AG10803 (cell line): ENCODE measurements at regions not wholly inside any gene's neighbourhood (a gene's known extent, or its start where the extent isn't known, plus 50 kb on each side); places are given as distances from the start of the nearest gene placed in this dataset.

Source experiments
- DNase-seq: peaks from one replicate; pipeline ENCODE4 v3.0.0; 2010; ENCODE audit warnings: low read depth
- H3K4me3 ChIP-seq: 2 replicates; pipeline ENCODE4 v1.5.1; 2011; ENCODE audit warnings: mild to moderate bottlenecking, low read length, control low read depth
- TF ChIP-seq, protein P1 (sequence below): conservative IDR thresholded peaks from 2 replicates; pipeline ENCODE4 v1.5.1; 2011; ENCODE audit warnings: mild to moderate bottlenecking, low read length, control low read depth, inconsistent platforms

GRCh38 chr11:131160846-131161245, 209.6 kb upstream of the NTM start:
- DNase-seq = no peak
- TF ChIP-seq, protein P1, sequence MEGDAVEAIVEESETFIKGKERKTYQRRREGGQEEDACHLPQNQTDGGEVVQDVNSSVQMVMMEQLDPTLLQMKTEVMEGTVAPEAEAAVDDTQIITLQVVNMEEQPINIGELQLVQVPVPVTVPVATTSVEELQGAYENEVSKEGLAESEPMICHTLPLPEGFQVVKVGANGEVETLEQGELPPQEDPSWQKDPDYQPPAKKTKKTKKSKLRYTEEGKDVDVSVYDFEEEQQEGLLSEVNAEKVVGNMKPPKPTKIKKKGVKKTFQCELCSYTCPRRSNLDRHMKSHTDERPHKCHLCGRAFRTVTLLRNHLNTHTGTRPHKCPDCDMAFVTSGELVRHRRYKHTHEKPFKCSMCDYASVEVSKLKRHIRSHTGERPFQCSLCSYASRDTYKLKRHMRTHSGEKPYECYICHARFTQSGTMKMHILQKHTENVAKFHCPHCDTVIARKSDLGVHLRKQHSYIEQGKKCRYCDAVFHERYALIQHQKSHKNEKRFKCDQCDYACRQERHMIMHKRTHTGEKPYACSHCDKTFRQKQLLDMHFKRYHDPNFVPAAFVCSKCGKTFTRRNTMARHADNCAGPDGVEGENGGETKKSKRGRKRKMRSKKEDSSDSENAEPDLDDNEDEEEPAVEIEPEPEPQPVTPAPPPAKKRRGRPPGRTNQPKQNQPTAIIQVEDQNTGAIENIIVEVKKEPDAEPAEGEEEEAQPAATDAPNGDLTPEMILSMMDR = no peak
- no peak overlapping the region for H3K4me3 ChIP-seq

DNA sequence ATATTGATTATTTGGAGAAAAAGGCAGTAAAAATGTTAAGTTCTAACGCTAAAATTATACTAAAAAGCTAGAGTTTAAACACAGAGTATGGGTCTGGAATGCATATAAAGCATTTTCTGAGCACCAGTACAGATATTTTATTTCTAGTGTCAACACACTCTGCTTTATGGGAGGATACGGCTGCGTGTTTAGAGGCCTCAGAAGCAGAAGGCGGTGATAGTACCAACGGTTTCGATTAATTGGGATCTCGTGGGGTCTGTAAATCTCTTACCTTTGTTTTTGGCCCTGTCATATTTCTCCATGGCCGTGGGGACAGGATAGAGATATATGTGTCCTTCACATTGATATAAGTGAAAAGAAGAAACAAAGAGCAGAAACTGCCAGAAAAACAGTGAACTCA, 206.8 kb upstream of the NTM start:
- no peak overlapping the region for H3K4me3 ChIP-seq
- TF ChIP-seq, protein P1 = no peak
- no peak for DNase-seq

DNA sequence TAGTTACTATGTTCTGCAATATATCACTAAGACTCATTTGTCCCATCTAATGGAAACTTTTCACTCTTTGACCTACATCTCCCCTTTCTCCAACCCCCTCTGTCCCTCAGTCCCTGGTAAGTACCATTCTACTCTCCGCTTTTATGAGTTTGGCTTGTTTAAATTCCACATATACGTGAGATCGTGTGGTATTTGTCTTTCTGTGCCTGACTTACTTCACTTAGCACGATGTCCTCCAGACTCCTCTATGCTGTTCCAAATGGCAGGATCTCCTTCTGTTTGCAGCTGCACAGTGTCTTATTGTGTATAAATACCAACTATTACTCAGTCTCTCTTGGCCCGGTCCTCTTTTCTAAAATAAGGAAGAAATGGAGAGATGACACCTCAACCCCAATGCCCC, 205.4 kb upstream of the NTM start:
- no peak for DNase-seq
- H3K4me3 ChIP-seq = no peak overlapping the region
- TF ChIP-seq, protein P1 = no peak

GRCh38 chr11:131168839-131169713, 201.3 kb upstream of the NTM start:
- TF ChIP-seq, protein P1 = no peak
- no peak for DNase-seq
- H3K4me3 ChIP-seq = no peak overlapping the region

DNA sequence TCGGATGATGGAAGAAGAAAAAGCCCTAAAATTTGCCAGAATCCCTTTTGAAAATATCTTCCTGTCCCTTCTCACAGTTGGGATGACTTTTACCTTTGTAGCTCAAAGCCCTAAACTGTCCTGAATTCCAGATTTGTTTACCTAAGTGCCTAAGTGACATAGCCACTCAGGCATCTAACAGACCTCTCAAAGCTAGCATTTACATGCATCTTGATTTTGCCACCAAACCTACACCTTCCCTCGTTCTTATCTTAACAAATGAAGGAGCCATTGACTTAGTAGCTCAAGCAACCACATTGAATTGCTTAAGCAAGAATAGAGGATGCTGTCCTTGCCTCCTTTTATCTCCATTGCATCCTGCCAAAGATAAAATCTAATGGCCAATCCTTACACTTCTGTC, 198.4 kb upstream of the NTM start:
- DNase-seq = no peak
- TF ChIP-seq, protein P1 = no peak
- no peak overlapping the region for H3K4me3 ChIP-seq

GRCh38 chr11:131178020-131178419, 192.4 kb upstream of the NTM start:
- no peak for DNase-seq
- H3K4me3 ChIP-seq = no peak overlapping the region
- TF ChIP-seq, protein P1 = no peak

DNA sequence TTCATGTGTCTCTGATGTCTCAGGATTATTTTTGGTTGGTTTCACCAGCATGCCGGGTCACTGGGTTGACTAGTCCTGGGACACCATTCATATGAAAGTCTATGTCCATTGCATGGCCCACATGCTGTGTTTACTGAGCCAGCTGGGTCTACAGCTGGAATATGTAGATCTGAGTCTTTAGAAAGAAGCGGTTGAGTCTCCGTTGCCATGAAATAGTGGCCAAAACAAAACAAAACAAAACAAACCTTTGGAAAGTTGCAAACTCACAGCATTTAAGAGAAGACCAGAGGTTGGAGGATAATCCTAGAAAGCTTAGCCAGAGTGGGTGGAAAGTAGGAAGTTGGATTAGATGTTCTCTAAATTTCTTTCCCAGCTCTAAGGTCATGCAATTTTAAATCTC, 191.8 kb upstream of the NTM start:
- TF ChIP-seq, protein P1 = no peak
- no peak for DNase-seq
- no peak overlapping the region for H3K4me3 ChIP-seq
